Prostate gland (tissue), 2 donors: ENCODE measurements at regions not wholly inside any gene's neighbourhood (a gene's known extent, or its start where the extent isn't known, plus 50 kb on each side); places are given as distances from the start of the nearest gene placed in this dataset.

Experiments used
- POLR2A ChIP-seq: fragments of 450-650 bp; IDR thresholded peaks from one replicate; pipeline ENCODE4 v1.6.1; 2016; ENCODE audit warnings: antibody characterized with exemption, mild to moderate bottlenecking
- TF ChIP-seq, protein P1 (sequence below), 4 experiments: fragments of 200-600 bp in 2 of 4; fragments of 450-650 bp in 2 of 4; sonication (generic) in 2 of 4; IDR thresholded peaks; 1 replicate in 3 of 4; 2 replicates in 1 of 4; pipeline ENCODE4 v1.5.1; 2016 to 2019; ENCODE audit warnings: antibody characterized with exemption in 4 of 4, mild to moderate bottlenecking in 2 of 4, moderate library complexity in 2 of 4

DNA sequence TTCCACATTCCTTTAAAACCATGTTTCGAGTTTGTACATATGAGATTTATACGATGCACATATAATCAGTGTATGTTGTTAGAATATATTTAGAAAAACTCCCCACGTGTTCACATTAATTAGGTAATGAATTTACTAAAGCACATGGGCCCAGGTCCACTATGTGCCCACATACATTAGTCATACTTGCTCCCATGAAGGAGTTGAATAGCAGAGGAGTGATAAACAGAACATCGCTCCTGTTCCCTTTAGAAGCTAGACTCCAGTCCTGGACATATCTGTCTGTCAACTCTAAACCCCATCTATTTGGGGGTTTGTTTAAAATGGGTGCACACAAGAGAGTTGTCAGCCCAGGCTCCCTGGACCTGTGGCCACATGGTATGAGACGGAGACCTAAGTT is 108.1 kb upstream of the TIAM2 start:
- TF ChIP-seq, protein P1, sequence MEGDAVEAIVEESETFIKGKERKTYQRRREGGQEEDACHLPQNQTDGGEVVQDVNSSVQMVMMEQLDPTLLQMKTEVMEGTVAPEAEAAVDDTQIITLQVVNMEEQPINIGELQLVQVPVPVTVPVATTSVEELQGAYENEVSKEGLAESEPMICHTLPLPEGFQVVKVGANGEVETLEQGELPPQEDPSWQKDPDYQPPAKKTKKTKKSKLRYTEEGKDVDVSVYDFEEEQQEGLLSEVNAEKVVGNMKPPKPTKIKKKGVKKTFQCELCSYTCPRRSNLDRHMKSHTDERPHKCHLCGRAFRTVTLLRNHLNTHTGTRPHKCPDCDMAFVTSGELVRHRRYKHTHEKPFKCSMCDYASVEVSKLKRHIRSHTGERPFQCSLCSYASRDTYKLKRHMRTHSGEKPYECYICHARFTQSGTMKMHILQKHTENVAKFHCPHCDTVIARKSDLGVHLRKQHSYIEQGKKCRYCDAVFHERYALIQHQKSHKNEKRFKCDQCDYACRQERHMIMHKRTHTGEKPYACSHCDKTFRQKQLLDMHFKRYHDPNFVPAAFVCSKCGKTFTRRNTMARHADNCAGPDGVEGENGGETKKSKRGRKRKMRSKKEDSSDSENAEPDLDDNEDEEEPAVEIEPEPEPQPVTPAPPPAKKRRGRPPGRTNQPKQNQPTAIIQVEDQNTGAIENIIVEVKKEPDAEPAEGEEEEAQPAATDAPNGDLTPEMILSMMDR (IDR thresholded peaks at IDR 0.05): no peak
- TF ChIP-seq POLR2A: no peak
